ENCODE measurements at regions not wholly inside any gene's neighbourhood (a gene's known extent, or its start where the extent isn't known, plus 50 kb on each side); places are given as distances from the start of the nearest gene placed in this dataset.
"Not testable (repeated sequence)": the region's sequence is repeated elsewhere in the genome, so short reads cannot be mapped to it uniquely, and the experiment has no call there.

DNA sequence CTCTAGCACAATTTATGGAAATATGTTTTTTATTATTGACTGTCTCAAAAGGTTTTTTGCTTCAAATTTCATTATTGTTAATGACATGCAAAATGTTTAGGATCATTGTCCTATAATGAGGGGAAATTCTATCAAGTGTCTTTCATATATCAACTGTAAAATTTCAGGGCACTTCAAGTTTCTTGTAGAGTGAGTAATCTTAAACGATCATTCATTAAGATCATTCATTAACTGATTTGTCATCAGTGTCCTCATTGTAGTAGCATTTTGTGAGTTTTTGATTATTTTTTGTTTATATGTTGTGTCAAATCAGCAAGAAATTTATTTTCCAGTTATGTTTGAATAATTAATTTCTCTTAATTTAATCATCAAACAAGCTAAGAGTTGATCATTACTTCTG is 111.8 kb upstream of the PRDX6 start:
- H3K36me3 ChIP-seq (ENCODE audit: low read depth): no peaks in the 10 kb centered on the region
- H4K20me1 ChIP-seq (ENCODE audit: insufficient read depth): no peaks in the 10 kb centered on the region
- H3K4me2 ChIP-seq: no peak overlapping the region
- H3K27me3 ChIP-seq (ENCODE audit: insufficient read depth, low read depth): no peaks in the 10 kb centered on the region
- no peaks in the 10 kb centered on the region for H3K4me1 ChIP-seq (replicated peaks; ENCODE audit: insufficient read depth)
- H2AFZ ChIP-seq: no peak overlapping the region
- intact Hi-C loops (cut with micrococcal nuclease; ENCODE audit: unreplicated experiment): no loop called here
- H3K79me2 ChIP-seq (ENCODE audit: low read depth): no peaks in the 10 kb centered on the region
- H3F3A ChIP-seq (ENCODE audit: insufficient read depth, low read depth): no peaks in the 10 kb centered on the region
- ChIA-PET CTCF (no interaction called here), POLR2A (ENCODE audit: unreplicated experiment) (no interaction called here)
- no peak for DNase-seq
- 0 out of 2 replicates have a peak, but pooled peaks cover 3% of the 10 kb centered on the region for H3K9me2 ChIP-seq (ENCODE audit: insufficient read depth)
- H3K4me3 ChIP-seq: no peak overlapping the region
- TF ChIP-seq, protein P1, sequence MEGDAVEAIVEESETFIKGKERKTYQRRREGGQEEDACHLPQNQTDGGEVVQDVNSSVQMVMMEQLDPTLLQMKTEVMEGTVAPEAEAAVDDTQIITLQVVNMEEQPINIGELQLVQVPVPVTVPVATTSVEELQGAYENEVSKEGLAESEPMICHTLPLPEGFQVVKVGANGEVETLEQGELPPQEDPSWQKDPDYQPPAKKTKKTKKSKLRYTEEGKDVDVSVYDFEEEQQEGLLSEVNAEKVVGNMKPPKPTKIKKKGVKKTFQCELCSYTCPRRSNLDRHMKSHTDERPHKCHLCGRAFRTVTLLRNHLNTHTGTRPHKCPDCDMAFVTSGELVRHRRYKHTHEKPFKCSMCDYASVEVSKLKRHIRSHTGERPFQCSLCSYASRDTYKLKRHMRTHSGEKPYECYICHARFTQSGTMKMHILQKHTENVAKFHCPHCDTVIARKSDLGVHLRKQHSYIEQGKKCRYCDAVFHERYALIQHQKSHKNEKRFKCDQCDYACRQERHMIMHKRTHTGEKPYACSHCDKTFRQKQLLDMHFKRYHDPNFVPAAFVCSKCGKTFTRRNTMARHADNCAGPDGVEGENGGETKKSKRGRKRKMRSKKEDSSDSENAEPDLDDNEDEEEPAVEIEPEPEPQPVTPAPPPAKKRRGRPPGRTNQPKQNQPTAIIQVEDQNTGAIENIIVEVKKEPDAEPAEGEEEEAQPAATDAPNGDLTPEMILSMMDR (conservative IDR thresholded peaks at IDR 0.05): no peak
- no peak for TF ChIP-seq EZH2 (IDR thresholded peaks at IDR 0.05; ENCODE audit: low read depth)
- BruUV-seq (replicated peaks): no TSS peak
- H3K9me3 ChIP-seq (ENCODE audit: insufficient read depth, low read depth): no peaks in the 10 kb centered on the region
- no peak overlapping the region for H3K27ac ChIP-seq

GRCh38 chr1:173367136-173367535 is 110.0 kb upstream of the PRDX6 start:
- ChIA-PET POLR2A (ENCODE audit: unreplicated experiment) (no interaction called here), CTCF (no interaction called here)
- Histone ChIP-seq H2AFZ (no peak overlapping the region), H3K9me3 (ENCODE audit: insufficient read depth, low read depth) (no peaks in the 10 kb centered on the region), H3F3A (ENCODE audit: insufficient read depth, low read depth) (no peaks in the 10 kb centered on the region), H3K27me3 (ENCODE audit: insufficient read depth, low read depth) (no peaks in the 10 kb centered on the region), H3K9me2 (ENCODE audit: insufficient read depth) (0 out of 2 replicates have a peak, but pooled peaks cover 3% of the 10 kb centered on the region), H3K4me1 (replicated peaks; ENCODE audit: insufficient read depth) (no peaks in the 10 kb centered on the region), H3K79me2 (ENCODE audit: low read depth) (no peaks in the 10 kb centered on the region), H4K20me1 (ENCODE audit: insufficient read depth) (no peaks in the 10 kb centered on the region), H3K27ac (no peak overlapping the region), H3K4me2 (no peak overlapping the region), H3K4me3 (no peak overlapping the region), H3K36me3 (ENCODE audit: low read depth) (no peaks in the 10 kb centered on the region)
- no peak for DNase-seq
- TF ChIP-seq, protein P1 (conservative IDR thresholded peaks at IDR 0.05): no peak
- TF ChIP-seq EZH2 (IDR thresholded peaks at IDR 0.05; ENCODE audit: low read depth): no peak
- BruUV-seq (replicated peaks): no TSS peak
- intact Hi-C loops (cut with micrococcal nuclease; ENCODE audit: unreplicated experiment): no loop called here

GRCh38 chr1:173370586-173370985 is 106.5 kb upstream of the PRDX6 start:
- DNase-seq; H3K27ac ChIP-seq; H3K9me2 ChIP-seq (ENCODE audit: insufficient read depth); H2AFZ ChIP-seq; H3K4me1 ChIP-seq (replicated peaks; ENCODE audit: insufficient read depth); H3K36me3 ChIP-seq (ENCODE audit: low read depth); POLR2A ChIA-PET (ENCODE audit: unreplicated experiment); H3K9me3 ChIP-seq (ENCODE audit: insufficient read depth, low read depth); intact Hi-C loops (cut with micrococcal nuclease; ENCODE audit: unreplicated experiment); H3K79me2 ChIP-seq (ENCODE audit: low read depth); CTCF ChIA-PET; BruUV-seq (replicated peaks); H3K4me2 ChIP-seq; H3F3A ChIP-seq (ENCODE audit: insufficient read depth, low read depth); H3K27me3 ChIP-seq (ENCODE audit: insufficient read depth, low read depth); H4K20me1 ChIP-seq (ENCODE audit: insufficient read depth); H3K4me3 ChIP-seq: not testable (repeated sequence)

DNA sequence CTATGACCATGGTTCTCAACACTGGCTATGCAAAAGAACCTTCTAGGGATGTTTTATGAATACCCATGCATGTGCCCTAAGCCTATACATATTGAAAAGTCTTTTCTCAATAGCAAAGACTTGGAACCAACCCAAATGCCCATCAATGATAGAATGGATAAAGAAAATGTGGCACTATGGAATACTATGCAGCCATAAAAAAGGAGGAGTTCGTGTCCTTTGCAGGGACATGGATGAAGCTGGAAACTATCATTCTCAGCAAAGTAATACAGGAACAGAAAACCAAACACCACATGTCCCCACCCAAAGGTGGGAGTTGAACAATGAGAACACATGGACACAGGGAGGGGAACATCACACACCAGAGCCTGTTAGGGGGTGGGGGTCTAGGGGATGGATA is 101.1 kb upstream of the PRDX6 start:
- H3K36me3 ChIP-seq (ENCODE audit: low read depth); H3K4me3 ChIP-seq; H3K4me2 ChIP-seq; POLR2A ChIA-PET (ENCODE audit: unreplicated experiment); H3K9me3 ChIP-seq (ENCODE audit: insufficient read depth, low read depth); BruUV-seq (replicated peaks); H3K79me2 ChIP-seq (ENCODE audit: low read depth); H4K20me1 ChIP-seq (ENCODE audit: insufficient read depth); intact Hi-C loops (cut with micrococcal nuclease; ENCODE audit: unreplicated experiment); H3K27ac ChIP-seq; DNase-seq; H3K4me1 ChIP-seq (replicated peaks; ENCODE audit: insufficient read depth); H3K9me2 ChIP-seq (ENCODE audit: insufficient read depth); H3F3A ChIP-seq (ENCODE audit: insufficient read depth, low read depth); CTCF ChIA-PET; H2AFZ ChIP-seq; H3K27me3 ChIP-seq (ENCODE audit: insufficient read depth, low read depth): not testable (repeated sequence)
